HL-60 (cell line): ENCODE measurements at regions not wholly inside any gene's neighbourhood (a gene's known extent, or its start where the extent isn't known, plus 50 kb on each side); places are given as distances from the start of the nearest gene placed in this dataset.
"Not testable (repeated sequence)": the region's sequence is repeated elsewhere in the genome, so short reads cannot be mapped to it uniquely, and the experiment has no call there.

Experiments used
- DNase-seq, 2 experiments: peaks; one replicate each; pipeline ENCODE4 v3.0.0-alpha.2; 2010 to 2020; ENCODE audit warnings: low read depth in 1 of 2, low spot score in 1 of 2
- H3K27ac ChIP-seq: fragments of 250-450 bp; sonication (Bioruptor Pico); replicated peaks from 2 replicates; pipeline ENCODE4 v1.5.1; 2020; ENCODE audit warnings: mild to moderate bottlenecking, moderate library complexity
- H3K27me3 ChIP-seq: fragments of 250-450 bp; sonication (Bioruptor Pico); 2 replicates; pipeline ENCODE4 v1.5.1; 2021; ENCODE audit warnings: mild to moderate bottlenecking, moderate library complexity; ENCODE audit not compliant: insufficient read depth, poor library complexity, severe bottlenecking
- H3K4me3 ChIP-seq: replicated peaks from 2 replicates; pipeline ENCODE4 v1.5.1; 2011; ENCODE audit warnings: mild to moderate bottlenecking, control low read depth, low read length; ENCODE audit not compliant: insufficient read depth
- GABPA ChIP-seq: IDR thresholded peaks from 2 replicates; pipeline ENCODE4 v1.6.1; 2012; ENCODE audit warnings: low read depth
- POLR2AphosphoS5 ChIP-seq: IDR thresholded peaks from 2 replicates; pipeline ENCODE4 v1.6.1; 2012; ENCODE audit warnings: low read depth
- SPI1 ChIP-seq: IDR thresholded peaks from 2 replicates; pipeline ENCODE4 v1.6.1; 2012; ENCODE audit warnings: low read depth, mild to moderate bottlenecking, borderline replicate concordance
- TF ChIP-seq, protein P1 (sequence below): IDR thresholded peaks from one replicate; pipeline ENCODE4 v1.5.1; 2011; ENCODE audit warnings: low read length, control low read depth, inconsistent platforms; ENCODE audit not compliant: insufficient read depth
- TF ChIP-seq, protein P2 (sequence below): IDR thresholded peaks from 2 replicates; pipeline ENCODE4 v1.6.1; 2012; ENCODE audit warnings: low read depth; ENCODE audit not compliant: insufficient replicate concordance

DNA sequence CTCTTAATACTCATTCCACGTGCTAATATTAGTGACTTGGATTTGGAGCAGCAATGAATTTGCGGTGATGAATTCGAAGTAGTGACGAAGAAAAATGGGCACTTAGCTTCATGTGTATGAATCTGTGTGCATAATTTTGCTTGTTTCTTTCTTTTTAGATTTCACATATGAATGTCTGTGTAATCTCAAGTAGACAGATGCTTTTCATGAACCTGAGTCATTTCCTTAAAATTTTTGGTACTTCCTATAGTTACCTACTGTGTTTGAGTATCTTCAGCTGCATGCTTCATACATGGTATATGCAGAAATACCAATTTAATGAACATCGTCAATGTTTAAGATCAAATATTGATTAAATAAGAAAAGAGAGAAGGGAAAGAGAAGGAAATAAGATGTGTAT is 540.2 kb downstream of the RAB38 start:
- TF ChIP-seq, protein P1, sequence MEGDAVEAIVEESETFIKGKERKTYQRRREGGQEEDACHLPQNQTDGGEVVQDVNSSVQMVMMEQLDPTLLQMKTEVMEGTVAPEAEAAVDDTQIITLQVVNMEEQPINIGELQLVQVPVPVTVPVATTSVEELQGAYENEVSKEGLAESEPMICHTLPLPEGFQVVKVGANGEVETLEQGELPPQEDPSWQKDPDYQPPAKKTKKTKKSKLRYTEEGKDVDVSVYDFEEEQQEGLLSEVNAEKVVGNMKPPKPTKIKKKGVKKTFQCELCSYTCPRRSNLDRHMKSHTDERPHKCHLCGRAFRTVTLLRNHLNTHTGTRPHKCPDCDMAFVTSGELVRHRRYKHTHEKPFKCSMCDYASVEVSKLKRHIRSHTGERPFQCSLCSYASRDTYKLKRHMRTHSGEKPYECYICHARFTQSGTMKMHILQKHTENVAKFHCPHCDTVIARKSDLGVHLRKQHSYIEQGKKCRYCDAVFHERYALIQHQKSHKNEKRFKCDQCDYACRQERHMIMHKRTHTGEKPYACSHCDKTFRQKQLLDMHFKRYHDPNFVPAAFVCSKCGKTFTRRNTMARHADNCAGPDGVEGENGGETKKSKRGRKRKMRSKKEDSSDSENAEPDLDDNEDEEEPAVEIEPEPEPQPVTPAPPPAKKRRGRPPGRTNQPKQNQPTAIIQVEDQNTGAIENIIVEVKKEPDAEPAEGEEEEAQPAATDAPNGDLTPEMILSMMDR: no peak
- TF ChIP-seq POLR2AphosphoS5 (no peak), GABPA (no peak), SPI1 (no peak)
- TF ChIP-seq, protein P2, sequence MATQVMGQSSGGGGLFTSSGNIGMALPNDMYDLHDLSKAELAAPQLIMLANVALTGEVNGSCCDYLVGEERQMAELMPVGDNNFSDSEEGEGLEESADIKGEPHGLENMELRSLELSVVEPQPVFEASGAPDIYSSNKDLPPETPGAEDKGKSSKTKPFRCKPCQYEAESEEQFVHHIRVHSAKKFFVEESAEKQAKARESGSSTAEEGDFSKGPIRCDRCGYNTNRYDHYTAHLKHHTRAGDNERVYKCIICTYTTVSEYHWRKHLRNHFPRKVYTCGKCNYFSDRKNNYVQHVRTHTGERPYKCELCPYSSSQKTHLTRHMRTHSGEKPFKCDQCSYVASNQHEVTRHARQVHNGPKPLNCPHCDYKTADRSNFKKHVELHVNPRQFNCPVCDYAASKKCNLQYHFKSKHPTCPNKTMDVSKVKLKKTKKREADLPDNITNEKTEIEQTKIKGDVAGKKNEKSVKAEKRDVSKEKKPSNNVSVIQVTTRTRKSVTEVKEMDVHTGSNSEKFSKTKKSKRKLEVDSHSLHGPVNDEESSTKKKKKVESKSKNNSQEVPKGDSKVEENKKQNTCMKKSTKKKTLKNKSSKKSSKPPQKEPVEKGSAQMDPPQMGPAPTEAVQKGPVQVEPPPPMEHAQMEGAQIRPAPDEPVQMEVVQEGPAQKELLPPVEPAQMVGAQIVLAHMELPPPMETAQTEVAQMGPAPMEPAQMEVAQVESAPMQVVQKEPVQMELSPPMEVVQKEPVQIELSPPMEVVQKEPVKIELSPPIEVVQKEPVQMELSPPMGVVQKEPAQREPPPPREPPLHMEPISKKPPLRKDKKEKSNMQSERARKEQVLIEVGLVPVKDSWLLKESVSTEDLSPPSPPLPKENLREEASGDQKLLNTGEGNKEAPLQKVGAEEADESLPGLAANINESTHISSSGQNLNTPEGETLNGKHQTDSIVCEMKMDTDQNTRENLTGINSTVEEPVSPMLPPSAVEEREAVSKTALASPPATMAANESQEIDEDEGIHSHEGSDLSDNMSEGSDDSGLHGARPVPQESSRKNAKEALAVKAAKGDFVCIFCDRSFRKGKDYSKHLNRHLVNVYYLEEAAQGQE: no peak
- no peak overlapping the region for H3K4me3 ChIP-seq
- H3K27ac ChIP-seq: no peak overlapping the region
- H3K27me3 ChIP-seq: no peaks in the 10 kb centered on the region
- no peak for DNase-seq

DNA sequence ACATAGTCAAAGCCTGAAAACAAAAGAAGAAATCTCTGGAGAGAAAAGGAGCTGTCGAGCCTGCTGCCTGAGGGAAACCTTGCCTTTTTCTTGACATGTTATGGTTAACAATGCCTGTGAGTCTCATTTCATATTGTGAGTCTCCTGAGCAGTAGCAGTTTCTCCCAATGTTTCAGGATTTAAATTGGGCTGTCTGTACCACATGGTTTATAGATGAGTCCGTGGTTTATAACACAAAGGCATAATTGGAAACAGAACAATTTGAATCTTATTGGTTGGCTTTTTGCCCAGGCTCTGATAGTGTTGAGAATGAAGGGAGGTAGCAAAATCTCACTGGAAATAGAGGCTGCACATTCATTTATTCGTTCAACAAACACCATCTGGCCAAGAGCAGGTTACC is 540.9 kb downstream of the RAB38 start:
- no peak overlapping the region for H3K27ac ChIP-seq
- H3K27me3 ChIP-seq: no peaks in the 10 kb centered on the region
- DNase-seq: no peak
- H3K4me3 ChIP-seq: no peak overlapping the region
- TF ChIP-seq, protein P1: no peak
- no peak for TF ChIP-seq GABPA
- no peak for TF ChIP-seq SPI1
- no peak for TF ChIP-seq POLR2AphosphoS5
- TF ChIP-seq, protein P2: no peak

DNA sequence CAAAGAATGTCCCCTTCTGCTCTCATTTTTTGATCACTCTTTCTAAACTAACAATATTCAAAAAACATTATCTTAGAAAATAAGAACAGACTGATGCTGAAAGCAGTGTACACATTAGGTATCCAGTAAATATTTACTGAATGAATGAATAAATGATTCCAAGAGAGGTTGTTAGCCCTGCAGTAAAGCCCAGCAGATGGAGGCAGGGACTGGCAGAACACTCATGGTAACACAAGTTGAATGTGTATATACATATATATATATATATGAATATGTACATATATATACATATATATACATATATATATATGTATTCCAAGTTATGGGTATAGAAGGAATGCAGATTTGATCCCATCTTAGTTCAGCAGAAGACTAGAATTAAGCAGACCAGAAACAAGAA is 546.3 kb downstream of the RAB38 start:
- no peaks in the 10 kb centered on the region for H3K27me3 ChIP-seq
- H3K27ac ChIP-seq: no peak overlapping the region
- H3K4me3 ChIP-seq: no peak overlapping the region
- TF ChIP-seq GABPA: no peak
- no peak for TF ChIP-seq SPI1
- no peak for DNase-seq

DNA sequence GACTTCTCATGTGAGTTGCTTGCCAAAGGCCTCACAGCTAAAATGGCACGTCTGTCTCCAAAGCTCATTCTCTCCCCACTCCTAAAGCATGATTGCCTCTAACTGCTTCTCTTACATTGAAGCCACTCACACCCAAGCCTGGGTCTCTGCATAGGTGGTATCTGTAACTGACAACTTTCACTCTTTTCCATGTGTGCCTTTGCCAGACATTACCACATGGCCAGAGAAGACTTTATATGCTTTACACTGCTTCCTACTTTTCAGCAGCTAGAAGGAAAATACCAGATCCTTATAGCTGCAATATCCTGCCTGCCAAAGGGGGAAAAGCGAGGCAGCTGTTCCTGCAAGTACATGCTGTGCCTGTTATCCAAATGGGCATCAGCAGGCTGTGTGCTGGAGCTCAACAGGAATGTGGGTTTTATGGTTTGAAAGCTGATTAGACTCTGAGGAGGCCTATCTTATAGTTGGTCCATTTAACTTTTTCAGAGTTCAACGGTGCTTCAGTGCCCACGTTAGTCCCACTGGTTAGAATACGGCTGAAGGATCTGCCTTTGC is 547.1 kb downstream of the RAB38 start:
- H3K27me3 ChIP-seq: no peaks in the 10 kb centered on the region
- no peak overlapping the region for H3K4me3 ChIP-seq
- TF ChIP-seq, protein P2: no peak
- no peak for TF ChIP-seq POLR2AphosphoS5
- TF ChIP-seq, protein P1: no peak
- TF ChIP-seq SPI1: no peak
- no peak for TF ChIP-seq GABPA
- no peak overlapping the region for H3K27ac ChIP-seq
- no peak for DNase-seq

- DNase-seq, H3K27ac ChIP-seq, H3K4me3 ChIP-seq, H3K27me3 ChIP-seq: not testable (repeated sequence)
These were observed 551.5 kb downstream of the RAB38 start for GRCh38 chr11:87623531-87624365.
